B cell (primary cell): ENCODE measurements at regions not wholly inside any gene's neighbourhood (a gene's known extent, or its start where the extent isn't known, plus 50 kb on each side); places are given as distances from the start of the nearest gene placed in this dataset.

Experiments used
- ATAC-seq: fragments of 200-7000 bp; cut with Tn5 transposase; one replicate; pipeline ENCODE4 v1.10.0; 2021; ENCODE audit warnings: low read depth, mild to moderate bottlenecking, moderate number of reproducible peaks, moderate library complexity
- CTCF ChIA-PET: fragments of 350-600 bp; sonication (Branson Sonifier 250); formaldehyde crosslinking; loops from one replicate; lab custom pipeline; 2021; ENCODE audit warnings: antibody characterized with exemption, inconsistent platforms; lab: Charles Lee
- POLR2A ChIA-PET: fragments of 350-600 bp; sonication (Branson Sonifier 250); formaldehyde crosslinking; loops from one replicate; lab custom pipeline; 2021; ENCODE audit warnings: antibody characterized with exemption; lab: Charles Lee
- DNase-seq: peaks from one replicate; pipeline ENCODE4 v3.0.0; 2013
- H2AFZ ChIP-seq: 2 replicates; pipeline ENCODE4 v1.6.1; 2012; ENCODE audit warnings: mild to moderate bottlenecking, low read depth, low read length; ENCODE audit not compliant: insufficient read depth, poor library complexity, severe bottlenecking
- H3K27ac ChIP-seq, 2 donors: 1 replicate in 1 of 2; 2 replicates in 1 of 2; pipeline ENCODE4 v1.5.1; 2012 to 2013; ENCODE audit warnings: low read length in 2 of 2, mild to moderate bottlenecking in 2 of 2, moderate library complexity in 1 of 2
- H3K27me3 ChIP-seq, 4 experiments: fragments of 200-600 bp in 1 of 4; sonication (generic) in 1 of 4; replicated peaks in 1 of 4; 1 replicate in 2 of 4; 2 replicates in 2 of 4; pipeline versions ENCODE4 v1.6.1 to v1.7.0; 2013 to 2016; ENCODE audit warnings: low read length in 3 of 4, mild to moderate bottlenecking in 2 of 4, mixed read lengths in 1 of 4, moderate library complexity in 1 of 4; ENCODE audit not compliant: insufficient read depth in 4 of 4, control insufficient read depth in 3 of 4; ENCODE audit errors: control extremely low read depth in 1 of 4
- H3K36me3 ChIP-seq, 2 experiments: replicated peaks in 1 of 2; 1 replicate in 1 of 2; 2 replicates in 1 of 2; pipeline versions ENCODE4 v1.6.1 to v1.7.1; 2013; ENCODE audit warnings: low read length in 1 of 2; ENCODE audit not compliant: insufficient read depth in 2 of 2, control insufficient read depth in 1 of 2; ENCODE audit errors: control extremely low read depth in 1 of 2, extremely low read depth in 1 of 2
- H3K4me1 ChIP-seq, 2 donors: fragments of 200-600 bp in 1 of 2; sonication (generic) in 1 of 2; 1 replicate in 1 of 2; 2 replicates in 1 of 2; pipeline versions ENCODE4 v1.5.1 to v1.6.1; 2013 to 2017; ENCODE audit warnings: low read length in 2 of 2; ENCODE audit not compliant: control insufficient read depth in 2 of 2, insufficient read depth in 2 of 2
- H3K4me2 ChIP-seq: replicated peaks from 2 replicates; pipeline ENCODE3; 2012; ENCODE audit warnings: mild to moderate bottlenecking, low read depth, low read length; ENCODE audit not compliant: poor library complexity, severe bottlenecking
- H3K4me3 ChIP-seq, 5 experiments: fragments of 200-600 bp in 1 of 5; sonication (generic) in 1 of 5; 1 replicate in 3 of 5; 2 replicates in 2 of 5; pipeline versions ENCODE4 v1.5.1 to v1.7.0; 2011 to 2016; ENCODE audit warnings: low read length in 4 of 5, mild to moderate bottlenecking in 4 of 5, low read depth in 2 of 5, control low read depth in 1 of 5, moderate library complexity in 1 of 5; ENCODE audit not compliant: insufficient read depth in 1 of 5; ENCODE audit errors: control extremely low read depth in 1 of 5, extremely low read depth in 1 of 5
- H3K79me2 ChIP-seq: fragments of 200-600 bp; sonication (generic); one replicate; pipeline ENCODE4 v1.6.0; 2016; ENCODE audit warnings: low read length; ENCODE audit not compliant: control insufficient read depth, insufficient read depth
- H3K9ac ChIP-seq: fragments of 200-600 bp; sonication (generic); 2 replicates; pipeline ENCODE4 v1.6.1; 2017; ENCODE audit warnings: mild to moderate bottlenecking, low read length, moderate library complexity
- H3K9me3 ChIP-seq, 3 donors: one replicate each; pipeline versions ENCODE4 v1.6.1 to v1.7.1; 2013; ENCODE audit warnings: low read length in 2 of 3; ENCODE audit not compliant: control insufficient read depth in 2 of 3, insufficient read depth in 1 of 3; ENCODE audit errors: control extremely low read depth in 1 of 3
- H4K20me1 ChIP-seq: 2 replicates; pipeline ENCODE4 v1.6.0; 2012; ENCODE audit warnings: mild to moderate bottlenecking, low read length; ENCODE audit not compliant: insufficient read depth, control insufficient read depth, poor library complexity, severe bottlenecking
- H3K27ac Mint-ChIP-seq: one replicate; pipeline ENCODE4 v1.8.0; 2021; ENCODE audit warnings: mixed read lengths
- H3K27me3 Mint-ChIP-seq: one replicate; pipeline ENCODE4 v1.8.0; 2021; ENCODE audit warnings: mixed read lengths
- H3K4me1 Mint-ChIP-seq: one replicate; pipeline ENCODE4 v1.8.0; 2021; ENCODE audit warnings: mixed read lengths
- H3K4me3 Mint-ChIP-seq: one replicate; pipeline ENCODE4 v1.8.0; 2021; ENCODE audit warnings: mixed read lengths
- H3K9me3 Mint-ChIP-seq: one replicate; pipeline ENCODE4 v1.8.0; 2022; ENCODE audit warnings: mixed read lengths; ENCODE audit not compliant: insufficient read depth
- EZH2 ChIP-seq: IDR thresholded peaks from 2 replicates; pipeline ENCODE4 v1.6.1; 2012; ENCODE audit warnings: borderline replicate concordance, low read depth, mild to moderate bottlenecking, moderate library complexity, low read length; ENCODE audit not compliant: insufficient read depth, poor library complexity, severe bottlenecking
- WGBS: methylation state at CpG from one replicate; pipeline ENCODE4 v1.1.5; 2013; ENCODE audit warnings: missing lambda C conversion rate; ENCODE audit not compliant: insufficient coverage; 5-methylcytosine and 5-hydroxymethylcytosine counted together
- intact Hi-C: fragments of 100-400 bp; cut with micrococcal nuclease; formaldehyde crosslinking; loops from one replicate; pipeline ENCODE4 v1.10.0; 2022
- TF ChIP-seq, protein P1 (sequence below): fragments of 200-600 bp; IDR thresholded peaks from one replicate; pipeline ENCODE4 v1.8.0; 2022; ENCODE audit warnings: antibody characterized with exemption, mild to moderate bottlenecking

DNA sequence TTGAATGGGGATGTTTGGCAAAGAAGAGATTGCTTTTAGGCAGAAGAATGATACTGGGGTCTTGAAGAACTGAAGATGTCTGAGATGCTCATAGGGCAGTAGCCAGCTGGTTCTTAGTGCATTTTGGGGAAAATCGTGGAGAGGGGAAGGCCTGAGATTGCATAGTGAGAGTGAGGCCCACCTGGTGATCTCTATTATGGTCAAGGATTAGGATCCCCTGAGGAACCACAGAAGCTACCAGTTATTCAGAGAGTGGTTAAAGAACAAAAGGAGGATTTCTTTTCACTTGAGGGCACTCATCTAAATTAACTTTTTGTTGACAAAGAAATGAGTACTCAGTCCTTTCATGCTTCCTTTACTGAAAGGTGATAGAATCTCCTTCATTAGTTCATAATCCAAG, 271.3 kb upstream of the HAND2 start:
- no peak overlapping the region for H3K4me3 ChIP-seq
- Mint-ChIP-seq H3K4me3 (no peak overlapping the region), H3K4me1 (no peaks in the 10 kb centered on the region), H3K27ac (no peak overlapping the region), H3K27me3 (no peaks in the 10 kb centered on the region), H3K9me3 (no peaks in the 10 kb centered on the region)
- no peaks in the 10 kb centered on the region for H3K9me3 ChIP-seq
- DNase-seq (no peak), ATAC-seq (no peak)
- no peak overlapping the region for H3K4me2 ChIP-seq
- H2AFZ ChIP-seq: no peak overlapping the region
- intact Hi-C loops: no loop called here
- no peaks in the 10 kb centered on the region for H3K27me3 ChIP-seq
- no peak overlapping the region for H3K27ac ChIP-seq
- WGBS: no CpG with 5 or more reads among the region's 1 CpG
- no peak overlapping the region for H3K9ac ChIP-seq
- TF ChIP-seq, protein P1, sequence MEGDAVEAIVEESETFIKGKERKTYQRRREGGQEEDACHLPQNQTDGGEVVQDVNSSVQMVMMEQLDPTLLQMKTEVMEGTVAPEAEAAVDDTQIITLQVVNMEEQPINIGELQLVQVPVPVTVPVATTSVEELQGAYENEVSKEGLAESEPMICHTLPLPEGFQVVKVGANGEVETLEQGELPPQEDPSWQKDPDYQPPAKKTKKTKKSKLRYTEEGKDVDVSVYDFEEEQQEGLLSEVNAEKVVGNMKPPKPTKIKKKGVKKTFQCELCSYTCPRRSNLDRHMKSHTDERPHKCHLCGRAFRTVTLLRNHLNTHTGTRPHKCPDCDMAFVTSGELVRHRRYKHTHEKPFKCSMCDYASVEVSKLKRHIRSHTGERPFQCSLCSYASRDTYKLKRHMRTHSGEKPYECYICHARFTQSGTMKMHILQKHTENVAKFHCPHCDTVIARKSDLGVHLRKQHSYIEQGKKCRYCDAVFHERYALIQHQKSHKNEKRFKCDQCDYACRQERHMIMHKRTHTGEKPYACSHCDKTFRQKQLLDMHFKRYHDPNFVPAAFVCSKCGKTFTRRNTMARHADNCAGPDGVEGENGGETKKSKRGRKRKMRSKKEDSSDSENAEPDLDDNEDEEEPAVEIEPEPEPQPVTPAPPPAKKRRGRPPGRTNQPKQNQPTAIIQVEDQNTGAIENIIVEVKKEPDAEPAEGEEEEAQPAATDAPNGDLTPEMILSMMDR: no peak
- no peak for TF ChIP-seq EZH2
- POLR2A ChIA-PET: no interaction called here
- no peaks in the 10 kb centered on the region for H3K36me3 ChIP-seq
- CTCF ChIA-PET: no interaction called here
- H3K4me1 ChIP-seq: no peaks in the 10 kb centered on the region
- no peaks in the 10 kb centered on the region for H3K79me2 ChIP-seq
- H4K20me1 ChIP-seq: no peaks in the 10 kb centered on the region

DNA sequence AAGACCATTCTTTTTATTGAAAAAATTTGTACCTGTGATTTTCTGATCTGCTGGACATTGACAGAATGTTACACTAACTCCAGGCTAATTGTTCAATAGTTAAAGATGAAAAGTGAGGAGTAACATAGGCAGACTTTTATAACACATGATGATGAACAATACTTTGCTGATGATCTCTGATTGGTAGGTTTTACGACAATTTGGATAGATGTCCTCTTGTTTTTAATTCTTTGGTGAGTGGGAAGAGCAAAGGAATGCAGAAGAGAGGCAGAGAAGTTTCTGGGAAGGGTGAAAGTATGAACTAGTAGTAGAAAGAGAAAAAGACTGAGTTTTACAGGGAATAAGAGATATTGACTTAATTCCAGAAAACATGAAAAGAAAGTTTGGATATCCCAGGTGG, 267.3 kb upstream of the HAND2 start:
- POLR2A ChIA-PET: no interaction called here

More for the DNA sequence above, 267.3 kb upstream of the HAND2 start:
- Histone ChIP-seq H3K9me3 (no peaks in the 10 kb centered on the region), H3K79me2 (no peaks in the 10 kb centered on the region), H3K36me3 (no peaks in the 10 kb centered on the region), H3K27ac (no peak overlapping the region), H3K4me1 (no peaks in the 10 kb centered on the region), H4K20me1 (no peaks in the 10 kb centered on the region), H3K9ac (no peak overlapping the region), H3K4me3 (no peak overlapping the region), H3K4me2 (no peak overlapping the region), H3K27me3 (no peaks in the 10 kb centered on the region), H2AFZ (no peak overlapping the region)
- Mint-ChIP-seq H3K27ac (no peak overlapping the region), H3K4me3 (no peak overlapping the region), H3K4me1 (no peaks in the 10 kb centered on the region), H3K27me3 (no peaks in the 10 kb centered on the region), H3K9me3 (no peaks in the 10 kb centered on the region)
- WGBS: 100% methylated on average over 1 of the region's 1 CpG
- ATAC-seq (no peak), DNase-seq (no peak)
- intact Hi-C loops: no loop called here
- no peak for TF ChIP-seq EZH2
- TF ChIP-seq, protein P1: no peak
- CTCF ChIA-PET: no interaction called here
